Gastroesophageal sphincter (tissue), 4 donors: ENCODE measurements at regions not wholly inside any gene's neighbourhood (a gene's known extent, or its start where the extent isn't known, plus 50 kb on each side); places are given as distances from the start of the nearest gene placed in this dataset.
A peak's percentile ranks its signal among the peaks of the same experiment; 100 is the strongest.

Experiments
- ATAC-seq: fragments of 150-250 bp; one replicate; pipeline ENCODE4 v1.9.1; 2016; ENCODE audit warnings: mild to moderate bottlenecking, moderate library complexity
- H3K27ac ChIP-seq, 4 donors: fragments of 200-600 bp; sonication (generic) in 3 of 4; 1 replicate in 3 of 4; 2 replicates in 1 of 4; pipeline ENCODE4 v1.5.1; 2016 to 2019
- H3K27me3 ChIP-seq: fragments of 200-600 bp; sonication (generic); one replicate; pipeline ENCODE4 v1.5.1; 2019
- H3K36me3 ChIP-seq, 2 donors: fragments of 200-600 bp; sonication (generic); one replicate each; pipeline ENCODE4 v1.5.1; 2019; ENCODE audit warnings: control low read depth in 1 of 2
- H3K4me1 ChIP-seq, 3 donors: fragments of 200-600 bp; sonication (generic); 1 replicate in 2 of 3; 2 replicates in 1 of 3; pipeline ENCODE4 v1.5.1; 2016 to 2019; ENCODE audit warnings: control low read depth in 2 of 3
- H3K4me3 ChIP-seq, 2 donors: fragments of 200-600 bp; sonication (generic); one replicate each; pipeline ENCODE4 v1.5.1; 2019; ENCODE audit warnings: mild to moderate bottlenecking in 1 of 2, moderate library complexity in 1 of 2
- H3K9me3 ChIP-seq, 3 donors: fragments of 200-600 bp; sonication (generic); one replicate each; pipeline ENCODE4 v1.5.1; 2017 to 2019; ENCODE audit warnings: control low read depth in 2 of 3
- CTCF ChIP-seq, 4 experiments: fragments of 200-600 bp in 2 of 4; fragments of 450-650 bp in 2 of 4; sonication (generic) in 1 of 4; IDR thresholded peaks; one replicate each; pipeline ENCODE4 v1.5.1; 2017 to 2019; ENCODE audit warnings: antibody characterized with exemption in 4 of 4, mild to moderate bottlenecking in 2 of 4, moderate library complexity in 2 of 4
- EP300 ChIP-seq: sonication (generic); formaldehyde crosslinking; IDR thresholded peaks from one replicate; pipeline ENCODE4 v1.6.1; 2017; ENCODE audit warnings: antibody characterized with exemption, mild to moderate bottlenecking
- POLR2A ChIP-seq, 2 donors: fragments of 450-650 bp; IDR thresholded peaks; one replicate each; pipeline ENCODE4 v1.6.1; 2017; ENCODE audit warnings: antibody characterized with exemption in 2 of 2, mild to moderate bottlenecking in 2 of 2, moderate library complexity in 1 of 2
- POLR2AphosphoS5 ChIP-seq: sonication (generic); formaldehyde crosslinking; IDR thresholded peaks from one replicate; pipeline ENCODE4 v1.6.1; 2017; ENCODE audit warnings: antibody characterized with exemption
- whole genome bisulfite sequencing, 2 donors: methylation state at CpG; one replicate each; pipeline ENCODE4 v1.1.5; 2018; ENCODE audit warnings: low coverage in 1 of 2; 5-methylcytosine and 5-hydroxymethylcytosine counted together

GRCh38 chr2:37856101-37856751 is 68.9 kb upstream of the RMDN2 start:
- Histone ChIP-seq H3K4me1 (peaks cover 7 to 74% (median 22%) of the 10 kb centered on the region in 3 donors), H3K27me3 (no peaks in the 10 kb centered on the region), H3K4me3 (no peak overlapping the region), H3K9me3 (peaks cover 0 to 10% (median 1%) of the 10 kb centered on the region in 3 donors), H3K27ac (peak overlapping the region; percentile 61 to 85 (median 72)), H3K36me3 (no peaks in the 10 kb centered on the region)
- 7 to 51% methylated on average over 2 to 6 of the region's 7 CpGs for WGBS, 2 donors
- no peak for ATAC-seq
- no peak for TF ChIP-seq CTCF (IDR thresholded peaks at IDR 0.05)
- TF ChIP-seq POLR2AphosphoS5: no peak
- no peak for TF ChIP-seq POLR2A (IDR thresholded peaks at IDR 0.05)

GRCh38 chr2:37857575-37858399 is 67.3 kb upstream of the RMDN2 start:
- peaks cover 4 to 60% (median 22%) of the 10 kb centered on the region in 3 donors for H3K4me1 ChIP-seq
- no peaks in the 10 kb centered on the region for H3K36me3 ChIP-seq
- 55 to 63% methylated on average over 7 to 11 of the region's 11 CpGs for WGBS, 2 donors
- peaks cover 0 to 10% (median 1%) of the 10 kb centered on the region in 3 donors for H3K9me3 ChIP-seq
- H3K4me3 ChIP-seq: no peak overlapping the region
- TF ChIP-seq EP300 (no peak), POLR2AphosphoS5 (no peak), CTCF (IDR thresholded peaks at IDR 0.05) (no peak), POLR2A (IDR thresholded peaks at IDR 0.05) (no peak)
- ATAC-seq: no peak
- peak overlapping the region; percentile 79 to 93 (median 83) for H3K27ac ChIP-seq
- H3K27me3 ChIP-seq: no peaks in the 10 kb centered on the region

GRCh38 chr2:37858400-37858711 is 66.7 kb upstream of the RMDN2 start:
- H3K27me3 ChIP-seq: no peaks in the 10 kb centered on the region
- peak overlapping the region; percentile 79 to 93 (median 83) for H3K27ac ChIP-seq
- peak; percentile 81 for ATAC-seq
- WGBS, 2 donors: no CpG with 5 or more reads among the region's 2 CpGs
- H3K4me1 ChIP-seq: peaks cover 4 to 57% (median 22%) of the 10 kb centered on the region in 3 donors
- peaks cover 0 to 10% (median 1%) of the 10 kb centered on the region in 3 donors for H3K9me3 ChIP-seq
- H3K4me3 ChIP-seq: no peak overlapping the region
- H3K36me3 ChIP-seq: no peaks in the 10 kb centered on the region
- TF ChIP-seq POLR2A (IDR thresholded peaks at IDR 0.05) (no peak), POLR2AphosphoS5 (peak; percentile 57), EP300 (no peak), CTCF (IDR thresholded peaks at IDR 0.05) (no peak)

- Histone ChIP-seq H3K4me3 (no peak overlapping the region), H3K4me1 (peaks cover 4 to 55% (median 22%) of the 10 kb centered on the region in 3 donors), H3K27me3 (no peaks in the 10 kb centered on the region), H3K36me3 (no peaks in the 10 kb centered on the region), H3K27ac (peak overlapping the region; percentile 79 to 93 (median 83)), H3K9me3 (peaks cover 0 to 10% (median 1%) of the 10 kb centered on the region in 3 donors)
- 17 to 38% methylated on average over 2 to 3 of the region's 5 CpGs for WGBS, 2 donors
- TF ChIP-seq EP300: no peak
- TF ChIP-seq POLR2AphosphoS5: no peak
- TF ChIP-seq CTCF (IDR thresholded peaks at IDR 0.05): no peak
- no peak for TF ChIP-seq POLR2A (IDR thresholded peaks at IDR 0.05)
- ATAC-seq: no peak
Observed at GRCh38 chr2:37858725-37859267, 66.3 kb upstream of the RMDN2 start.
